OCI-M2 (cell line): ENCODE measurements at regions not wholly inside any gene's neighbourhood (a gene's known extent, or its start where the extent isn't known, plus 50 kb on each side); places are given as distances from the start of the nearest gene placed in this dataset.
"Not testable (repeated sequence)": the region's sequence is repeated elsewhere in the genome, so short reads cannot be mapped to it uniquely, and the experiment has no call there.

ENCODE experiments used
- DNase-seq: peaks from one replicate; lab custom pipeline; 2025; ENCODE audit not compliant: unreplicated experiment; lab: John Stamatoyannopoulos, UW

DNA sequence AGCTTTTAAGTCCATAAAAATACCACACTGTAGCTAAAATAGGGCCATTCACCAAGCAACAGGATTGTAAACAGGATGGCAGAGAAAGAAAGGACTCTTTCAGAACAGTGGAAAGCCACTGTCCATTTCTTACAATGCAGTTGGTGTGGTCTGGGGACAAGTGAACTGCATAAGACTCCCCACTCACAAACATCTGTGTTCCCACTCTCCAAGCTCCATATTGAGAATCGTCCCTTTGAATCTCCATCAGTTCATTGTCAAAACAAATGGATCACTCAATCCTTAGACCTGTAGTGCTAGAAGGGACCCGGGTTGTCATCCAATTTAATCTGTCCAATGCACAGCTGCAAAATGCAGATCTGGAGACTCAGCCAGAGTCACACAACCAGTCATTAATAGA is 347.4 kb upstream of the KLHL29 start:
- no peak for DNase-seq

DNA sequence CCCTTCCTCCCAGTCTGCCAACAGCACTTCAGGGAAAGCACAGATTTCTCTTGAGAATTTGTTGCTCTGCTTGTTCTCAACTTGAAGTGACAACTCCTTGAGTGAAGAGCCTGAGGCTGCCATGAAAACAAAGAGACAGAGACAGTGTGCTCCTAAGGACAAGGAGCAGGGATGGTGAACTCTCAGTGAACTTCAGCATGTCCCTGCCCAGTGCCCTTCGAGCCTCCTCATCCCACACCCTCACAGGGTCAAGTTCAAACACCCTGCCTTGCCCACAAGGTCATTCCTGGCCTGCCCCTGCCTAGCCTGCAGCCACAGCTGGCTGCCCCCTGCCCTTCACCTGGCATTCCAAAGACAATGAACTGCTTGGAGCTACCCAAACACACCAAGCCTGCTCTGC is 343.5 kb upstream of the KLHL29 start:
- no peak for DNase-seq

DNA sequence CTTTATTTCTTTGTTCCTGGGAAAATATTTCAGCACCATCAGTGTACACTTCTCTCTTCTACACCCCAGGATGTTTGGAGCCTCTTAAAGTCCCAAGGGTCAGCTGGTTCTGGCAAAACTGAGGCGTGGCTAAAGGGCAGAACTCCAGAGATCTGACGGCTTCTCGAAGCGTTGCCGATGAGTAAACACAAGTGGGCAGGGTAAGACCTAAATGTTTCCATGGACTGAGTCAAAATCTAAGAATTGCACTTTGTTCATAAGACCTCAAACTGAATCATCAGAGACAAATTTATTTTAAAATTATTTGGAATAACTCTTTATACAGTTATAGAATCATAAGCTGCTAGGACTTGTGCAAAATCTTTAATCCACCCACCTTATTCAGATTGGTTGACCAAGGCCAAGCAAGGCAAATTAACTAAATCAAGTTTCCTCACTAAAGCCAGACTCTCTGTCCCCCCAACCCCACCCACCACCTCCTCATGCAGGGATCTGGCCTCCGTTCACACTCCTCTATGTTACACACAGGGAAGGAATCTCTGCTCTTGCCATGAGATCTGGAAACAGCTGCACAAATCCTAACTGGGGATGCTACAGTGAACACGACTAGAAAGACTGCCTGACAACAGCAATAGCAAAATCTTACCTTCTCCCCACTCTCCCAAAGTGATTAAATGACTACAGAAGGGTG is 342.6 kb upstream of the KLHL29 start:
- DNase-seq, result no peak

- no peak for DNase-seq
Observed at GRCh38 chr2:23050388-23050787, 334.6 kb upstream of the KLHL29 start.

- no peak for DNase-seq
Observed at GRCh38 chr2:23053601-23054000, 331.4 kb upstream of the KLHL29 start.

DNA sequence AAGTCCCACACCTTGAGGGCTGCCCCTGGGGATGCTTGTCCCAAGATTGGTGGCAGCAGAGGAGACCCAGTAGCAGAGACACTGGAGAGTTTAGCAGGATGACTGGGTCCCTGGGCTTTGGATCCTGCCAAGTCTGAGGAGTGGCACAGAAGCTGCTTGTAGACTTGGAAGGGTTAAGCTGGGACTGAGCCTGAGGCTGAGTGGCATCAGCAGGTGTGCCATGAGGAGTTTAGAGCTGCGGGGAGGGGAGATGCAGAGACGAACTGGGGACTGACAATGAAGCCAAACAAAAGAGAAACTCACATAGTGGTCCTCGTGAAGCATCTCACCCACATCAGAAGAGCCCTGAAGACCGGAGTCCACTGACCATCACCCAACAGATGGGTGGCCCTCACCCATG is 329.7 kb upstream of the KLHL29 start:
- no peak for DNase-seq

DNA sequence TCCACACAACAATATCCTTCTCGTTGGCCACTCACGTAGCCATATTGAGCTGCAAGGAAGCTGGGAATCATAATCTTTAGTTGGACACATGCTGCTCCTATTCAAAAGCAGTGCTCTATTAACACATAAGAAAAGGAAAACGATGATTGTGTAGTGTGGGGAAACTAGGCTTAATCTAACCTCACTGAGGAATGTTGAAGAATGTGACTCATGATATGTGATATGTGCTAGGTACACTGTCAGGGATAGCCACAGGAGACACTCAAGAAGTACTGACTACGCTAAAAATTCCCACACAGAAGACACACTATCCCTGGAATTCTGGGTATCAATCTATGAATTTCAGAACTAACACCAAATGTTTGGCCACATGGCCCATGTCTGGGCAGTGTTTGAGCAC is 328.1 kb upstream of the KLHL29 start:
- not testable (repeated sequence) for DNase-seq

GRCh38 chr2:23058435-23058834 is 326.5 kb upstream of the KLHL29 start:
- DNase-seq, result no peak

DNA sequence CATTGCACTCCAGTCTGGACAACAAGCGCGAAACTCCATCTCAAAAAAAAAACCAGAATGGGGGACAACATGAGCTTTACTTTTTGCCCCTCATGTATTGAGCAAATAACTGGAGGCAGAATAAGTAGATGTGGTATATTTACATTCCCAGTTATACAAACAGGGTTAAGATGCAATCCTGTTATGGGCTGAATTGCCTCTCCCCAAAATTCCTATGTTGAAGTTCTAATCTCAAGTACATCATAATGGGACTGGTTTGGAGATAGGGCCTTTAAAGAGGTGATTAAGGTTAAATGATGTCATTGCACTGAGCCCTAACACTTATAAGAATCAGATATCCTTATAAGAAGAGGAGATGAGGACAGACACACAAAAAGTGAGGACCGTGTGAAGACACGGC is 319.8 kb upstream of the KLHL29 start:
- DNase-seq, result no peak

DNA sequence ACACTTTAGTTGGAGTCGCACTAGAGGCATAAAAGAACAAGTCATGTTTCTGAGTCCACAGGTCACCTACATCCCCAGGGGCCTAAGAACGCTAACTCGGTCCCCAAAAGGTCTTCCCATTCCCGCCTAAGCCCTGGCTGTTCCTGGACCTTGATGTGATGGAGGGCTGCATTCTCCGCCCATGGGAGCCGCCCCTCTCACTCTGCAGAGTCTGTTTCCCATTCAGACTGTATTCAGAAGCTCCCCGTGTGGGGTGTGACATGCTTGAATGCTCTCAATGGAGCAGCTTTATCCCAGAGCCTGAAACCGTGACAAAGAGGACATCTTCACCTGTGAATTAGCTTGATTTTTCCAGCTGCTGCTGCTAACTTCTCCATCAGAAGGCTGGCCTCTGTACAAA is 319.0 kb upstream of the KLHL29 start:
- DNase-seq, result no peak

DNA sequence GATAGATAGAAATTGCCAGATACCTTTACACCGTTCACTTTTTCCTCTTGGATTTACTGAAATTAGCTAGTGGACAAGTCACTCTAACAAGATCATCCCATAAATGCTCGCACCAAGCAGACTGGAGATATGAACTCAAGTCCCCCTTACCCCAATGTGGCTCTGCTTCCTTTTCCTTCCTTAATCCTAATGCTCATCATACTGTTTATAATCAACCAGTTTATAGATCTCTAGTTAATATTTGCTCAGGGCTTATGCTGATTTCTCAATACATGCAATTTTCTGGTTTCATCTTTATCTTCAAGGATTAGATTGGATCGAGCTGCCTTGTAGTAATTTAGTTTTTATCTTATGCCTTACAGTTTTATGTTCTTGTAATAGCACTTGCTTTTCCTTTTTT is 318.3 kb upstream of the KLHL29 start:
- DNase-seq, result no peak

GRCh38 chr2:23069156-23069555 is 315.8 kb upstream of the KLHL29 start:
- DNase-seq, result no peak

- DNase-seq, result no peak
Observed at GRCh38 chr2:23069923-23070322, 315.1 kb upstream of the KLHL29 start.

DNA sequence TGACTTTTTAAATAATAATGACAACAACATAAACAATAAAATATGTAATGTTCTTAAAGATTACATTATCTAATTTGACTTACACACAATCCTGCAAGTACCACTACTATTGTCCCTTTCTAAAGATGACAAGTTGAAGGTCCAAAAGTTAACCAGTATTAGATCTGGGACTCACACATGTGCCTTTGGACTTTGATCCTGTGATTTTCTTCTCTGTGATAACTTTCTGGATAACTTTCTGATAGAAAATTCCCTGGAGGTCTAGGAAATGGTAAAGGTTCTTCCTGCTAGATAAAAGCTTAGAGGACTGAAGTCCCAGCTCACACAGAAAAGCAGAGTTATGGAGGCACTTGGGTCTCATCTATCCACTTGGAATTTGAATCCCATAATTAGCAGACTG is 311.9 kb upstream of the KLHL29 start:
- no peak for DNase-seq

- no peak for DNase-seq
Observed at GRCh38 chr2:23073671-23074070, 311.3 kb upstream of the KLHL29 start.

GRCh38 chr2:23077596-23077995 is 307.4 kb upstream of the KLHL29 start:
- DNase-seq, result no peak

- DNase-seq, result no peak
Observed at GRCh38 chr2:23078784-23079434, 306.1 kb upstream of the KLHL29 start.

GRCh38 chr2:23083966-23084365 is 301.0 kb upstream of the KLHL29 start:
- no peak for DNase-seq

DNA sequence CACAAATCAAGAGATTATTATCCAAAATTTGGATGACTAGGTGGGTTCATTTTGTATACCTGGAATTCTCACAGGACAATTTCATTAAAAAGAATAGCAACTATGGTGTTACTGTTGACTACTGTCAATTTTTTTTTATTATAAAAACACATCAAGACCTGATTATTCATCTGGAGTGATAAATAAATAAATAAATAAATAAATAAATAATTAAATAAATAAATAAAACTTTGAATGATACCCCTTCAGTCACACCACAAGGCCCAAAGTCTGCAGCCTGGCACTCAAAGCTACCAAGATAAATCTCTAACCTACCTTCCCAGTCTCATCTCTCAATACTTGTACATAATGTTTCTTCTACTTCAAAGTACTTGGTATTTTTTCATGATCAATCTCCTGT is 294.0 kb upstream of the KLHL29 start:
- DNase-seq, result no peak

DNA sequence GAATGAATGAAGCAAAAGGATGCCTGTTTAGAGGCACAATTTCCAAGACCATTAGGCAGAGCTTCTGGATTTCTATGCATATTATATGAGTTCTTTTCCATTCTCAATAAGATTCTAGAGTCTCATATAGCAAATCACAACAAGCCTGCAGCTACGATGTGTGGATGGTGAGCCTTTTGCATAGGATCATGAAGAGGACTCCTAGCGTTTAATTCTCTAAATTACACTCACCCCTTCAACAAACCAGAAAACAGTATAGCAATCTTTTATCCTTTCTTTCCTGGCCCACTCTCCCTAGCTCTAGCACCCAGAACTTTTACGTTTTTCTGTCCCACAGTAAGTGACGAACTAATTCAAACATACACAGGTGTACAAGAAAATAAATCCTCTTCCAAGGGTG is 293.1 kb upstream of the KLHL29 start:
- DNase-seq, result no peak

GRCh38 chr2:23092831-23093230 is 292.1 kb upstream of the KLHL29 start:
- DNase-seq, result no peak

GRCh38 chr2:23093513-23093912 is 291.5 kb upstream of the KLHL29 start:
- DNase-seq, result no peak
